SK-N-MC (cell line): ENCODE measurements at regions not wholly inside any gene's neighbourhood (a gene's known extent, or its start where the extent isn't known, plus 50 kb on each side); places are given as distances from the start of the nearest gene placed in this dataset.

Experiments
- DNase-seq: peaks from one replicate; pipeline ENCODE4 v3.0.0-alpha.2; 2011; ENCODE audit warnings: low read depth, low spot score
- H3K27ac ChIP-seq: fragments of 200-600 bp; sonication (generic); 2 replicates; pipeline ENCODE4 v1.5.1; 2016; ENCODE audit warnings: mixed run types
- H3K36me3 ChIP-seq: fragments of 200-600 bp; sonication (generic); 2 replicates; pipeline ENCODE4 v1.6.1; 2017; ENCODE audit warnings: antibody characterized with exemption, low read length, mixed read lengths; ENCODE audit not compliant: insufficient read depth
- H3K4me3 ChIP-seq: fragments of 200-600 bp; sonication (generic); 2 replicates; pipeline ENCODE4 v1.5.1; 2016
- H3K9ac ChIP-seq: fragments of 200-600 bp; sonication (generic); 2 replicates; pipeline ENCODE4 v1.8.0; 2017; ENCODE audit warnings: mixed run types, mixed read lengths; ENCODE audit not compliant: insufficient read length
- H3K9me3 ChIP-seq: fragments of 200-600 bp; sonication (generic); 2 replicates; pipeline ENCODE4 v1.6.1; 2017; ENCODE audit warnings: low read depth, mild to moderate bottlenecking, antibody characterized with exemption, low read length, moderate library complexity, mixed read lengths
- EZH2 ChIP-seq: fragments of 200-600 bp; sonication (generic); IDR thresholded peaks from one replicate; pipeline ENCODE4 v1.6.1; 2017; ENCODE audit warnings: antibody characterized with exemption
- FOXP2 ChIP-seq: optimal IDR thresholded peaks from 2 replicates; pipeline ENCODE3; 2011; ENCODE audit warnings: mild to moderate bottlenecking, moderate library complexity; ENCODE audit not compliant: insufficient read depth; ENCODE audit errors: extremely low read length, control extremely low read depth
- POLR2AphosphoS5 ChIP-seq: IDR thresholded peaks from 2 replicates; pipeline ENCODE4 v1.6.1; 2012; ENCODE audit warnings: mild to moderate bottlenecking, low read depth, low read length, borderline replicate concordance

DNA sequence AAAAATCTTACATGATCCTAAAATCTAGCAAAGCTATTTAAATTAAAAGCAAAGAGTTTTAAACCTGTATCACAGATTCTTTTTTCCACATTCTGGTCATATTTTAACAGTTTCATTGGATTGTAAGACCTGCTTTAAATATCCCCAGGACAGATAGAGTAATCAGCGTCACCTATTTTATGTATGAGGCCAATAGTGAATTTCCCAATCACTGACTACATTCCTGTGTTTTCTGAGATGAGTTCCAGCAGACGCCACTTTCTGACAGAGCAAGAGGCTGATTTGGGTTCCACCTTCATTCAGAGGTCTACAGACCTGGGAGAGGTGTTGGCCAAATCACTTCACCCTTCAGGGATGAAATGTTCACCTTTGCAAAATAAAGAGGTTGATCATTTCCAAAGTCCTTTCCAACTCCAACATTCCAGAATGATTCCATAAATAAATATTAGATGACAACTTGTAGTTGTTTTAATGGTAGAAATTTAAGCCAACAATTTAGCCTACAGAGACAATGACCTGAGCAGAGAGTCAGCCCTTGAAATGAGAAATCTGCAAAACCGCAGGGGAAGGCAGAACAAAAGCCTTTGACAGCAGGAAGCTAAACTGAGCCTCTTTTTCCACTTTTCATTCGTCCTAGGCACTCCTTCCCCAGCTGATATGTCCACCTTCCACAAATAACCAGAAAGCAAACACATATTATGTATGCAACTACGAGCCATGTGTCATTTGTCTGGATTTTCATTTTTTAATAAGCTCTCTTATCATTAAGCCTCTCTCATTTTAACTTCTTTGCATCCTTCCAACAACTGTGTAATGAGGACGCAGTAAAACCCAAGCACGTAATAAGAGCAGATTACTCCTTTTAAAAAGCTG, 105.2 kb downstream of the TFAP2A start:
- TF ChIP-seq EZH2 (no peak), POLR2AphosphoS5 (no peak), FOXP2 (no peak)
- H3K4me3 ChIP-seq, result no peak overlapping the region

GRCh38 chr6:10307476-10307875, 107.4 kb downstream of the TFAP2A start:
- Histone ChIP-seq H3K9ac (no peak overlapping the region), H3K36me3 (no peaks in the 10 kb centered on the region), H3K27ac (no peak overlapping the region), H3K4me3 (no peak overlapping the region), H3K9me3 (no peaks in the 10 kb centered on the region)
- no peak for DNase-seq
- TF ChIP-seq POLR2AphosphoS5, result no peak
- TF ChIP-seq FOXP2, result no peak
- no peak for TF ChIP-seq EZH2

More for the DNA sequence above, 105.2 kb downstream of the TFAP2A start:
- no peak for DNase-seq
- no peaks in the 10 kb centered on the region for H3K9me3 ChIP-seq
- H3K36me3 ChIP-seq, result no peaks in the 10 kb centered on the region
- peak overlapping the region; percentile 17 for H3K9ac ChIP-seq
- no peak overlapping the region for H3K27ac ChIP-seq

DNA sequence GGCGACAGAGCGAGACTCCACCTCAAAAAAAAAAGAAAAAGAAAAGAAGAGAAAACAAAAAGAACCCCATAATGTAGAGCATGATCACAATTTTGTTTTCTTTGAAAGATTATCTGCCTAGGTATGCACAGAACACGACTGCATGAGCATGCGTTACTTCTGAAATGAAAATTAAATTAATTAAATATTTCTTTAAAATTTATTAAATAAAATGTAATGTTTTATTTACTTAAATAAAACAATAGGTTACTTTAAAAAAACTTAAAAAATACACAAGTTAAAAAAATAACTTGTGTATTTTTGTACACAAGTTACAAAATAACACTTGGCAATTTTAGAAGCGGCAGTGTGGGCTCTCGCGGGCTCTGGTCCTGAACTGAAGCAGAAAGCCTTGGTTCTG, 107.8 kb downstream of the TFAP2A start:
- Histone ChIP-seq H3K27ac (no peak overlapping the region), H3K4me3 (no peak overlapping the region), H3K9me3 (no peaks in the 10 kb centered on the region), H3K36me3 (no peaks in the 10 kb centered on the region), H3K9ac (no peak overlapping the region)
- TF ChIP-seq FOXP2, result no peak
- no peak for TF ChIP-seq EZH2
- TF ChIP-seq POLR2AphosphoS5, result no peak
- no peak for DNase-seq

DNA sequence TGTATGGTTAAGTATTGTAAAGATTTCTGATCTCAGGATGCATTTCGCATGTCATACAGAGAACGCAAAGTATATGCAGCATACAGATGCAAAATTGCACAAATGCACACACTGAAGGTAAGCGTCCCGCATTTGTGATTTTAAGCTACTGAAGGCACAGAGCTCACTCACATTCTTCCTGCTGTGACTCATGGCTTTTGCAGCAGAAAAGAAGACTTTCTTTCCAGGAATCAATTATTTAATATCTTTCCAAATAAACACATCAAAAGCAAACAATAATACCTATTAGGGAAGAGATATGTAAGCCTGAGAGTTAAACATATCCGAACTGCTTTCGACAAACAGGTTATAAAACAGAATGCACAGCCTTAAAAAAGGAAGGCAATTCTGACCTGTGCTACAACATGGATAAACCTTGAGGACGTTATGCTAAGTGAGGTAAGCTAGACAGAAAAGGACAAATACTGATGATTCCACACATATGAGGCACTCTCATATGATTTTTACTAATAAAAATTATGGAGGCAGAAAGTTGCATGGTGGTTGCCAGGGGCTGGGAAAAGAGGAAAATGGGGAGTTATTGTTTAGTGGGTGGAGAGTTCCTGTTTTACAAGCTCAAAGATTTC, 109.0 kb downstream of the TFAP2A start:
- no peak overlapping the region for H3K27ac ChIP-seq

DNA sequence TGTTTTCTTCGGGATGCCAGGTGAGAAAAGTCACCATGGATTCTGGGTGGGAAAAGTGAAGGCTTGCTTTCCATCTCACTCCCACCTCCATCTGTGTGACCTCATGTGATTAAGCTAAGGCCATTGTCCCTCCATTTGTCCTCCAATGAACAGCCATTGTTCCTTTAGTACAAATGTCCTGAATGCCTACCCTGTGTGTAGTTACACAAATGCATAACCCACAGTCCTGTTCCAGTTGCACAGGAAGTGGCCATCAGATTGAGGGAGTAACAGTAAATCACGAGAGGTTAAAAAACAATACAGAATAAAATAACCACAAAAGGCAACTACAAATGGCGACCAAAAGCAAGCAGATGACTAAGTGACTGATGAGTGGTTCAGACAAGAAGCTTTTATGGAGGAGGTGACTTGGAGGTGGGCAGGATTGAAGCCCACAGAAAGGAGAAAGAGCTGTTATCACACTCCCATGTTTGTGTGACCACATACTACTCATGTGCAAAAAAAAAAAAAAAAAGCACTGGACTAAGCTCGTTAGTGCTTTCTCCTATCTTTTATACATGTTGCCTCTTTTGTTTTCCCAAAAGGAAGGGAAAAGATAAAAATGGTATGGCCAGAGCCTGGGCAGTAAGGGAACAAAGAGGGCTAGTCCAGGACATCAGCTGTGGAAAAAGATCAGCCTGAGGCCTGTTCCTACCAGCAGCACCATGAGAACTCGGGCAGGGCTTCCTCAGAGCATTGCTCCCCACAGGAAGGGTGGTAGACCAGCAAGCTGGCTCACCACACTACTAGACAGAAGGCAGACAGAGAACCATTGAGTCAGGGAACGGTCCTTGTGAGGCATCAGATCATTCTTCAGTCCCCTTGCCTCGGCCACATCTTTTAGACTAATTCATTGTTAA, 111.0 kb downstream of the TFAP2A start:
- TF ChIP-seq EZH2, result no peak
- TF ChIP-seq FOXP2, result no peak
- TF ChIP-seq POLR2AphosphoS5, result no peak
- H3K4me3 ChIP-seq, result no peak overlapping the region
- no peaks in the 10 kb centered on the region for H3K36me3 ChIP-seq
- no peak for DNase-seq
- H3K27ac ChIP-seq, result no peak overlapping the region
- no peak overlapping the region for H3K9ac ChIP-seq
- no peaks in the 10 kb centered on the region for H3K9me3 ChIP-seq

More for the DNA sequence above, 109.0 kb downstream of the TFAP2A start:
- H3K9ac ChIP-seq, result no peak overlapping the region
- TF ChIP-seq FOXP2, result no peak
- no peak for TF ChIP-seq EZH2
- no peak for TF ChIP-seq POLR2AphosphoS5
- H3K9me3 ChIP-seq, result no peaks in the 10 kb centered on the region
- H3K36me3 ChIP-seq, result no peaks in the 10 kb centered on the region
- H3K4me3 ChIP-seq, result no peak overlapping the region
- DNase-seq, result no peak

DNA sequence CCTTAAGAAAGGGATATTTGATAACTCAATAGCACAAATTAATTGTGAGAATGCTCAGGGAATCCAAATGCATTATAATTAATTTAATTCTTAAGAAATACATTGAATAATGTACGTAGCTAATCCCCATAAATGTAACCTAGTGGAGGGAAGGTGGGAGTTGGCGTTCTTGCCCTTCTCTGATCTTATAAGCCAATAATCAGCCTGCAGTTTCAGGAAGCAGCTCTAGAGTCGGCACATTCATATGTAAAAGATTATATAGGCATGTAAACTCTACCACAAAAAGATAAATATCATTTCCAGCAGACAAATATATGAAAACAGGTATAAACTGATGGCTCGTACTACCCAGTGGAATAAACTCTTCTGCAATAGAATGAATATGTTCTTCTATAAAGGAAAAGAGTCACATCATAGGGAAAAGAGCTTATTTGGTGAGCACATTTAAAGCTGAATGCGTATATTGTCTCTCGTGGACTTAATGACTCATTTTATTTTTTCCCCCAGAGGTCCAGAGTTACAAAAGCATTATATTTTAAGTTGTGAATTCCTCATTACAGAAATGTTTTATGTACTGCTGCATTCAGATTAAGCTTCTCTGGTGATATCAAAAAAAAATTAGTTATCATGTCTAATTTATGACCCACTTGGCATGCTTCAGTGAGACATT, 112.2 kb downstream of the TFAP2A start:
- no peak for DNase-seq
- TF ChIP-seq POLR2AphosphoS5 (no peak), FOXP2 (no peak)

DNA sequence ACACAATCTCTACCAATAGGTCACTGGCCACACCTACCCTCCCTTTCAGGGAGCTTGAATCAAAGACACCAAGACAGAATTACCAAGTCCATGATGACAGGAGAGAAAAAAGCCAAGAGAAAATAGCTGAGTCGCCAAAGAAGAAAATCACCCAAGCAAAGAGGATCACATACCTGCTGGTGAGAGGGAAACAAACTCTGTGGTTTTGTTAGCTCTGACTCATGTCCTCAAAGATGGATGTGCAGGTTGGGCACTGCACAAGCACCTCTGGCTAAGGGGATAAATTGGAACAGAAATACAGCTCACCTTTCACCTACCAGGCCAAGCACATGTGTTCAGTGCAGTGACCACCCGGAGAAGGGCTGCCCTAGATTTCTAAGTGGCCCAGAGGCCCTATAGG, 114.8 kb downstream of the TFAP2A start:
- DNase-seq, result no peak
- H3K36me3 ChIP-seq, result no peaks in the 10 kb centered on the region
- no peak overlapping the region for H3K4me3 ChIP-seq
- no peak overlapping the region for H3K27ac ChIP-seq
- H3K9ac ChIP-seq, result no peak overlapping the region
- TF ChIP-seq EZH2, result no peak
- TF ChIP-seq POLR2AphosphoS5, result no peak
- TF ChIP-seq FOXP2, result no peak
- no peaks in the 10 kb centered on the region for H3K9me3 ChIP-seq

More for the DNA sequence above, 112.2 kb downstream of the TFAP2A start:
- H3K27ac ChIP-seq, result no peak overlapping the region
- no peak overlapping the region for H3K4me3 ChIP-seq
- no peaks in the 10 kb centered on the region for H3K36me3 ChIP-seq
- no peaks in the 10 kb centered on the region for H3K9me3 ChIP-seq
- H3K9ac ChIP-seq, result no peak overlapping the region
